ENCODE measurements at regions not wholly inside any gene's neighbourhood (a gene's known extent, or its start where the extent isn't known, plus 50 kb on each side); places are given as distances from the start of the nearest gene placed in this dataset.

DNA sequence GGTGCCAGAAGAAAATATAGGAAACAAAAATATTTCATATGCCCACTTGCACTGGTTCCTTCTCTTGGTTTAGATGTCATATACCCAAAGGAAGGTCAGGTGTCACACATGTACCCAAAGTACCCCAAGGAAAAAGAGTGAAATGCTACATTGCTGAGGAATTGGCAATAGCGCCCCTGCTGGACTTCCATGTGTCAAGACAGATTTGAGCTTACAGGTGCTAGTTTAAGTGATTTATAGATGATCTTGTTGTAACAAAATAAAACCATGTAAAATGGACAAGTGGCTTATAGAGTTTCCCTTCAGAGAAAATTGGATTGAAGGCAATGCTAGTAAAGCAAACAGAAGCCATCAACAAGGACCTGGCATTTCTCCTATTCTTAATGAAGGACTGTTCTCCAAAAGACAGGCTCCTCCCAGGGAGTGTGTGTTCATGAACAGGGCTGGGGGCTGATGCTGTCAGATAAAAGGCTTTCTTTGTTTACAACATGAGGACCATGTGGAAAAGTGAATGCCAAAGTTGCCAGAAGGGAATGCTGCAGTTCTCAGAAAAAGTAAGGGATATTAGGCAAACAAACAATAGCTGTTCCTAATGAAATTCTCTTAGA, 64.3 kb upstream of the PAK5 start:
- no peaks in the 10 kb centered on the region for H3K9me3 ChIP-seq (replicated peaks; ENCODE audit: control insufficient read depth, insufficient read depth, low read depth, low read length)
- BruUV-seq (replicated peaks) = no TSS peak
- ChIA-PET POLR2A (no interaction called here), CTCF (ENCODE audit: low intra/inter-chr PET ratio) (no interaction called here)
- no peak overlapping the region for H3K9ac ChIP-seq (ENCODE audit: insufficient read depth in 1 of 2, low read depth in 2 of 2, low read length in 2 of 2)
- H3K4me2 ChIP-seq (ENCODE audit: insufficient read depth, low read length) = no peak overlapping the region
- H3K4me3 ChIP-seq = no peak overlapping the region
- no peak overlapping the region for H3K27ac ChIP-seq (ENCODE audit: extremely low read depth, low read depth, low read length)
- FAIRE-seq = no peak
- WGBS (ENCODE audit: insufficient coverage, low coverage, missing lambda C conversion rate) = 0% methylated on average over 1 of the region's 1 CpG
- ATAC-seq = no peak
- in situ Hi-C loops (cut with MboI) (no loop called here), intact Hi-C loops (cut with micrococcal nuclease) (no loop called here)
- H3K79me2 ChIP-seq (ENCODE audit: control insufficient read depth, insufficient read depth, low read length) = no peaks in the 10 kb centered on the region
- no peaks in the 10 kb centered on the region for H4K20me1 ChIP-seq (replicated peaks; ENCODE audit: control insufficient read depth, insufficient read depth, low read length)
- no peaks in the 10 kb centered on the region for H3K4me1 ChIP-seq (replicated peaks in 1 of 2; ENCODE audit: control insufficient read depth in 2 of 2, insufficient read depth in 2 of 2, low read length in 2 of 2)
- H2AFZ ChIP-seq (ENCODE audit: low read depth, low read length) = no peak overlapping the region
- TF ChIP-seq ZC3H4 (CRISPR knock-in tag; IDR thresholded peaks at IDR 0.05; ENCODE audit: borderline replicate concordance) (no peak), CTCF (IDR thresholded peaks at IDR 0.05 in 2 of 3, conservative IDR thresholded peaks at IDR 0.05 in 1 of 3; ENCODE audit: insufficient read depth in 2 of 3, low read depth in 1 of 3, low read length in 3 of 3) (0 out of 6 replicates have a peak, but pooled peaks of 1 of the 3 experiments have one; percentile 16)
- H3K27me3 ChIP-seq (ENCODE audit: control insufficient read depth in 2 of 2, insufficient read depth in 2 of 2, low read length in 2 of 2) = no peaks in the 10 kb centered on the region
- H3K9me1 ChIP-seq (ENCODE audit: control insufficient read depth, insufficient read depth, low read length) = no peaks in the 10 kb centered on the region
- DNase-seq (ENCODE audit: extremely low read depth in 1 of 4, low spot score in 3 of 4) = peak in 1 of 4 experiments; percentile 0
- no peaks in the 10 kb centered on the region for H3K36me3 ChIP-seq (ENCODE audit: control insufficient read depth, insufficient read depth, low read length)
